ENCODE measurements at regions not wholly inside any gene's neighbourhood (a gene's known extent, or its start where the extent isn't known, plus 50 kb on each side); places are given as distances from the start of the nearest gene placed in this dataset.
A peak's percentile ranks its signal among the peaks of the same experiment; 100 is the strongest.

DNA sequence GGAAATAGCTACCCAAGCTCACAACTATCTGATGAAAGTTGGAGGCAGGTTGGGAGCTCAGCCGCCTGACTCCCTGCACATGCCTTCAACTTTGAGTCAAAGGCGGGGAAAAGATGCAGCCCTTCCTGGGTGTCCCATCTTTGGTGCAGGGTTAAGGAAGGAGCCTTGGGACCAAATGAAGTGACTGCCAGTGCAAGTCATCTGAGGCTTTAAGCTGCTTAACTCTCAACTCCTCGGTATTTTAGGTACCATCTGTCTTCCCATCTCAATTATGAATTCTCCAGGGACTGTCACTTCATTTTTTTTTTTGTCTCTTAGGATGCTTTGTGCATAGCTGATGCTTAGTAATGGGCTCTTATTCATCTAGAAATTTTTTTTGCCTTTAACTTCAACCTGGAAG is 408.8 kb upstream of the C2CD4B start:
- no peak for DNase-seq (ENCODE audit: low spot score)

DNA sequence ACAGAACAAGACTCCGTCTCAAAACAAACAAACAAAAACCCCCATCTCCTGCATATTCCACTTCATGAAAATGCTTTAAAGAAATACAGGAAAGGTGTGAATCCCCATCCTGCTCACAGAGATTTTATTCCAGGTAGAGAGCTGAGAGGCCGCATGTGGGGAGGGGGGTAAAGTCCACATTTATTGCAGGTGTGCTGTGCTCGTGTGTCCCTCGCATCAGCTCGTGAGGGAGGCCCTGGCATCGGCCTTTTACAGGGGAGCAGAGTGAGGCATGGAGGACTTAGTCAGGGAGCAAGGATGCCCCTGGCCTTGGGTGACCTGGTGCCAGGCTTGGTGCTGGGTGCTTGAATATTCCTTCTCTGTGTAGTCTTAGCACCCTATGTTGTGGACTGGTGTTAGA is 413.5 kb upstream of the C2CD4B start:
- no peak for DNase-seq (ENCODE audit: low spot score)

DNA sequence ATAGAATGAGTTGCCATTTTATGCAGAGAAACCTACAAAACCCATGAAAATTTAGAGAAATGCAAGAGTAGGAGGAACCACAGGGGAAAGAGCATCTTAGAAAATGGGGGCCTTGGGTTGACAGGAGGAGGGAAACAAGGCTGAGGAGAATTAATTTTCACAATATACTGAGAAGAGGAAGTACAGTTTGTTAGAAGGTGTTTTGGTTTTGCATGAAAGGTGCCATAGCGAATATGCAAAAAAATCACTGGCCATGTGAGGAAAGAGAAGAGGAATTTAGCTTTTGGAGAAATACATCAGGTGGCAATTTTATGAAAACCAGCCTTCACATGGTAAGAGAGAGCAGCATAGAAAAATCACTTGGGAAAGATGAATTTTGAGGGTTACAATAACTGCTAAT is 413.9 kb upstream of the C2CD4B start:
- no peak for DNase-seq (ENCODE audit: low spot score)

DNA sequence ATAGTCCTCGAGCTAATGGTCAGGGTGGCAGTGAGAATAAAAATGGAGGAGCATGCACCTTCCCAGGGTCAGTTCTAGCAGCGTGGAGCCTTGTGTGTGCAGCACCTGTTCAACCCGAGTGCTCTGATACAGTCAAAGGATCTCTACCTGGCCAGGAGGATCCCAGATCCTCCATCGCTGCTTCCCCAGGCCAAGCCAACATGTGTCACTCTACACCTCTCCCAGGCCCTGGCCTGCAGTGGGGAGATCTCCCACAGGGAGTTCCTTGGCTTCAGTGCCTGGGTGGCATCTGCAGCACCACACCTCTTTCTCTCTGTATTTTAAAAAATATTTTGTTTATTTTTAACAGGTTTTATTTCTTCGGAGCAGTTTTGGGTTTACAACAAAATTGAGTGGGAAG is 414.8 kb upstream of the C2CD4B start:
- no peak for DNase-seq (ENCODE audit: low spot score)

DNA sequence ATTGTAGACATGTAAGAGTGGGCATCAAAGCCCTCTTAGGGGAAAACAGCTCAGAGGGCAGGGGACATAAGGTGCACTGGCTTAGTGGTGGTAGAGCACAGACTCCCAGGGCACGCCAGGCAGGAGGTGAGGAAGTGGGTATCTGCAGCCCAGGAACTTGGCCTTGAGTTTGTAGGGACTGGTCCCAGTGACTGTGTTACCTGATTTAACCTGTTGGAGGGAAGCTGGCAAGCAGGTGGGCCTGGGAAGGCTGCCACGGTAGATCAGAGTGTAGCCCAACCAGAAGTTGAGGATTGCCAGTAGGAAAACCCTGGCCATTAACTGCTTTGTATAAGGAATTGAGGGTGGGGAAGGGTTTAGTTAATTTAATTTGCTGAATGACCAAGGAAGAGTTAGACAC is 417.5 kb upstream of the C2CD4B start:
- no peak for DNase-seq (ENCODE audit: low spot score)

DNA sequence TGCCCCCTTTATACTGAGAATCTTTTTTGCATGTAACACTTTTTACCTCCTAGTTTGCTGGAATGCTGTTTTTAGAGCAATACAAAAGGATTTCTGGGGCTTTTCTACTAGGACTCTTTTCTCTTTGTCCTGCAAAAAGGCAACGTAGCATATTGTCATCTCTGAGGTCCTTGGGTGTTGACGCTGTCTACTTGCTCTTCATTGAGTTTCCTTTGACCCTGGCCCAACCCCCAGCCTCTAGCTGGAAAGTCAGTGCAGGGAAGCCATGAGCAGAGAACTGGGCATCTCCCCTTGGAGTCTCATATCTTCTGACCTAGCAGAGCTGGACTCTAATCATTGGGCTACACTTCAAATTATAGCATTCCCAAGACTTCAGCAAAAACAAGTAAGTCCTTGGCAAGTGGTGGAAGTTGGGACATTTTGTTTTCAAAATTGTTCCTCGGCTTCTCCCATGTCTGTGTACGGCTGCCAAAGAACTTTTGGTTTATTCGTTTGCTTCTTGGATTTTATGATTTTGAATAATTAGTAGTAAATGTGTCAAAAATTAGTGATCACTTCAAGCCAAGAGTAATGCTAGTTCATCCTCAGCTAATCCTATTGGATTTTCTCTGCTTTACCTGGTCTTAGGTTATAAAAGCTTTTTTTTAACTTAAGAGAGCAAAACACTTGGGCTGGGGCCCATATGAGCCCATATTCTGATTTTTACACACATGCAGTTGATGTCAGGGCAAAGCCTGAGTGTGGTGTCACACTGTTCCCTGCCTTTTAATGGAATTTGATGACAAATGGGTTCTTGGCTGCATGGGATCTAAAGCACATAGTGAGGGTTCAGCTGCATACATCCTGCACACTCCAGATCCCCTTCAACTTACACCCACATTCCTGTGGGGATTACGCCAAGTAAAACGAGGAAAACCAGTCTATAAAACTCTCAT is 419.5 kb upstream of the C2CD4B start:
- no peak for DNase-seq (ENCODE audit: low spot score)

DNA sequence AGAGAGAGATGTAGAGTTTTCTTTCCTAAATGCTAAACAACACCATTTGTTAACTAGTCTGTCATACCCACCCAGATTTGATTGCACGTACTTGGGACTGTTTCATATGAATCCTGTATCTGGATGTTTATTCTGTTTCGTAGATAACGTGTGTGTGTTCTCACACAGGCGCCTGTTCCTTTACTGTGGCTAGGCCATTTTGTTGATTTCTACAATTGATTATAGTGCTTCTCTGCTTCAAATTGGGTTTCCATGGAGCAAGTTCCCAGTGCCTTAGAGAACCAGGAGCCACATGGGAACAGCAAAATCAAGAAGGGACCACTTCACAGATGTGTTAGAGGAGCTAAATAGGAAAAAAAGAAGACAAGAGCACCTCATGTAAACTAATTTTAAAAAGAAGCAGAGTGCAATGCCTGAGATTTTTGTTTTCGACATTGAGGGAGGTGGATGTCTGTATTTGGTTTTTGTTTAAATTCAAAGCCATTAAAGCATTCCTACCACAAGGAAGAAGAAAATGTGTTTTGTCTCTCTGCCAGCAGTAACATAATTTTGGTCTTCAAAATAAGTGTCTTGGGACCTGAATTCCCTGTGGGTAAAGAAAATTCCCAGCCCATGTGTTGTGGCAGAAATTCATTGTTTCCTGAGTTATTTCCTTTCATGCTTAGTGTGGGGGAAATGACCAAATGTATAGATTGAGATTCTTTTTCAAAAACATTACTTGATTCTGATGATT is 424.0 kb upstream of the C2CD4B start:
- no peak for DNase-seq (ENCODE audit: low spot score)

DNA sequence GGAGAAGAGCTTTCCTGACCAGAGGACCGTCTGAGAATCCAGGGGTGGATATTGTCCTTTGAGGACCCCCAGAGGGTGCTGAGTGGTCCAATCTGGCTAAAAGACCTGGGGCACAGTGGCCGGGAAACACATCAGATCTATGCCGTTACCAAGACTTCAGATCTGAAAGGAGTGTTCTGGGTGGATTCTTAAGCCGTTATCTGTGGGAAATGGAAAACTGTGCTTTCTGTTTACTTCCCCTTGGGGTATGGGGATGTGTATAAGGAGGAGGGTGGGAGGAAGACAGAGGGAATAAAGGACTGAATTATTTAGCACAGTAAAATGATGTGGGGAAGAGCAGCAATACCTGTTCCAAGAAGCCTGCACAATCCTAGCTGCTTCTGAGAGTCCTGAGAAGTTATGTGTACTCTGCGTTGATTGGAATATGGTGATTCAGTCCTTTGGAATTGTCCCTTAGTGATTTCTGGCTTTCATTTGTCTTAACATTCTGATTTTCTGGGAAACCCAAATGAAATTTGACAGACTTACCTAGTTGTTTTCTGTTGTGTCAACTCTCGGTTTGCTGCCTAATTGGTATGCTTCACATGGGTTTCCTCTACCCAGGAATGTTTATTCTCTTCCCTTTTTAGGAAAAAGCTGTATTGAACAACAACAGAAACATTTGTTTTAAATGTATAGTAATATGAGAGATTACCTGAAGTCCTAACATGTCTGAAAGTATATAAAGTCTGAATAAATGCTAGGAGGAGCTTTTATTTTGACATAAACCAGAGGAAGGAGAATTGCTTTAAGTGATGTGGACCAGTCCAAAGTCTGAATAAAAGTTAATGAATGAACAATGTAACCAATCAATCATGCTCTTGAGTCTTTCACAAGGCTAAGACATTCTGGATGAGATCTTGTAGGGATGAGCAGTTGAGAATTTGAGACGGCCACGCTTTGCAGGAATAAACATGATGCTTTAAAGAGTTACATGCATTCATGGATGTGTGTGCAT is 427.1 kb upstream of the C2CD4B start:
- no peak for DNase-seq (ENCODE audit: low spot score)

DNA sequence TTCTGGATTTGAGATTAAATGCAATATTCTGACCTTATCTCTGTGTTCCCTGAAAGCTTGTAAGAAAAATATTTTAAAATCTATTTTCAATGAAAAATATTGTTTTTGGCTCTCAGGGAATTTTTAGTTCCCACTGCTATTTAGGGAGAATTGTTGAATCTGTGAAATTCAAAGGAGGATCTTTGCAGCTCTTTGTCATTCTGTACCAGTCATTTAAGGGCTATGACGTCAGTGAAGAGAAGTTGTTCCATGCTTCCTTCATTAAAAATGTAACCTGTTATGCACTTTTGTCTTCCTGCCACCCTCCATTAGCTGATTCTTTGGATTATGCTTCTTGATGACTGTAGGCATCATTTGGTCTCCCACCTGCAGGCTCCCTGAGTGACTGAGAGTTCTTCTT is 427.8 kb upstream of the C2CD4B start:
- no peak for DNase-seq (ENCODE audit: low spot score)

DNA sequence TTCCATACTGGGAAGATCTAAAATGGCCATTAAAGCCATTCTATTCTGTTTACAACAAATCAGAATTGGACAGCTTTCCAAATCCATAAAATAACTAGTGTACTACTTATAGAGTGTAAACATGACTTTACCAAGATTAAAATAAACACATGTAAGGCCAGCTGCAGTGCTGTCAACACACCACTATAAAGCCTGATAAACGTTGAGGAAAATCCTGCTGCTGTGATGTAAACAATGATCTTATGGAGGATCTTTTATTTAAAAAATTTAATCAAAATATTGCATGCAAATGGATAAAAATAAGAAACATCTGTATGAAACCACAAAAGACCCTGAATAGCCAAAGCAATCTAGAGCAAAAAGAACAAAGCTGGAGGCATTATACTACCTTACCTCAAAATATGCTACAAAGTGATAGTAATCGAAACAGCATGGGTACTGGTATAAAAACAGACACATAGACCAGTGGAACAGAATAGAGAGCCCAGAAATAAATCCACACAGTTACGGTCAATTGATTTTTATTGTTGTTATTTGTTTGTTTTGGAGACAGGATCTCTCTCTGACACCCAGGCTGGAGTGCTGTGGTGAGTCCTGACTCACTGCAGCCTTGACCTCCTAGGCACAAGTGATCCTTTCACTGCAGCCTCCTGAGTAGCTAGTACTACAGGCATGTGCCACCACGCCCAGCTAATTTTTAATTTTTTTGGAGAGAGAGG is 428.8 kb upstream of the C2CD4B start:
- no peak for DNase-seq (ENCODE audit: low spot score)

DNA sequence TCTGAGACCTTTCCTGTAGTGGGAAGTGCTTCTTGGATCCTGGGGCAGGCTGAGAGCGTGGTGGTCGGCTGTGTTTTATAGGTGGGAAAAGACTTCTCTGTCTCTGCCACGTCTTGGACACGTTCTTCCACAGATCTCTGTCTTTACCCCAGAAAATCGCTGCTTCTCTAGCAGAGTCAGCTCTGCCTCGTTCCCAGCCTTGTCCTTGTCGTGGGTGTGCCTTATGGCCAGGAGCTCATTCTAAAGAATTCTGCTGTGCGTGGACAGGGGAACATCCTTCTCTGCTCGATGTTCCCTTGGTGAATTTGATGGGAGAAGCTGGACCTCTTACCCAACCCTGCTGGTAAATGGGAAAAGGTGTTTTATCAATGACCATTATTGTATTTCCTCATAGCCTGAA is 433.1 kb upstream of the C2CD4B start:
- DNase-seq (ENCODE audit: low spot score) = no peak

DNA sequence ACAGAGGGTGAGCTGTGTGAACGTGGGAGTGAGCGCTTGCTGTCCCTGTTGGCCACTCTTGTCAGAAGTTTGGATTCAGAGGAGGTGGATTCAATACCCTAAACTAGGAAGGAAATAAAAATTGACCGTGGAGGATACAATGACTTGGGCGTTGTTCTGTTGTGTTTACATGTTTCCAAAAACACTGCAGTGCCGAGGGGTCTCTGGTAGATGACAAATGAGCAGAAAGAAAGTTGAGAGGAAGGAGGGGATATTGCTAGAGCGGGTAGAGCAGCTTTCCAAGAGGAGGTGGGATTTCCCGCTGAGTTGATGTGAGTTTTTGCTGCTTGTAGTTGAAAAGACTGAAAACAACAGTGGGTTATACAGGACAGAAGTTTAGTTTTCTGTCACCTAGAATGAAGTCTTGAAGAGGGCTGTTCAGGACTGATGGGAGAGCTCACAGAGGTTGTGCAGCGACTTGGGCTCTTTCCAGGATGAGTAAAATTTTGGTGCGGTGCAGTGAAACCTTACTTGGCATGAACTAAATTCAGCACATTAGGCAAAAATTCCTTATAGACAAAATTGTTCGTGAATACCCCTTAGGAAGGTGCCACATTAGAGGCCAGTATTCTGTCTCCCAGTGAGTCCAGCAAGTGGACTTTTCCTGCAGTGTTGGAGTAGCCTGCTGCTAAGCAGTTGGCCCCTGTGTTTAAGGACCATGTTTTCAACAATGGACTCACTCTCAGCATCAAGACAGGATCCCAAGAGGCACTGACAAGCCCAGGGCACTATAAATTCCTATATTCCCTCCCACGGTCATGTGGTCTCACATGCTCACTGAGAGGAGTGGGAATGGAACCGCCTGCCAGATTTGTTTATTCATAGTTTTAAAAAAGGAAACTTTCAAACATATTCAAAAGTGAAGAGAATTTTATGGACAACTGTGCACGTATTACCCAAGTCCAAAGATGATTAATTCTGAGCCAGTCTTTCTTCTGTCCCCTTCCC is 435.0 kb upstream of the C2CD4B start:
- no peak for DNase-seq (ENCODE audit: low spot score)

DNA sequence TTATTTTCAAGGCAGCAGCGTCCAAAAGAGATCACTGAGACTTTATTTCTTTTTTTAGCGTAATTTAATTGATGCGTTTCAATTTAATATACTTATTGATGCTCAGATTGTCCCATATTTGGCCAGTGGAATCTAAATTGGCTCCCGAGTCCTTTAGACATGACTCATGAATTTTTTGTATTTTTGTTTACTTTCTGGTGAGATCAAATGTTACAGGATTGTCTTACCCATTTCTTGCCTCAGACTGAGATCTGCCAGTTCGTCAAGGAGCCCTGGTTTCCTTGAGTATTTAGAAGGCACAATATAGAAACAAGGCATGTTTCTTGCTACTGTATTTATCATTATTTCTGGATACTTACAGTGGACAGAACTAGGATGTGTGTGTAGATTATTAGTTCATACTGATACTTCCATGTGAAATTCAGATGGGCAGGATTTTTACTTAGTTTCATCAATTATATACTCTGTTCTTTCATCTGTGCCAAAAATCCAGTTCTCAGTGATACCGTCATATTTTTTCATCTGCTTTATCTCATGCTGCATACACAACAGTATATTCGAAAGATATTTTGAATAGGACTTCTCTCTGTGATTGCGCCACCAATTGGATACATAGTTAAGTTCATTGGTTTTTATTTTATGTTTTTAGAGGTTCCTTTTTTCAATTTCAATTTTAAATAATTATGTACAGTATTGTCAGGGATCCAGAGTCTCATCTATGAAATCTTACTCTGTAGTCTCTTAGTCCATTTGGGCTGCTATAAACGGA is 436.9 kb upstream of the C2CD4B start:
- DNase-seq (ENCODE audit: low spot score) = peak; percentile 48

DNA sequence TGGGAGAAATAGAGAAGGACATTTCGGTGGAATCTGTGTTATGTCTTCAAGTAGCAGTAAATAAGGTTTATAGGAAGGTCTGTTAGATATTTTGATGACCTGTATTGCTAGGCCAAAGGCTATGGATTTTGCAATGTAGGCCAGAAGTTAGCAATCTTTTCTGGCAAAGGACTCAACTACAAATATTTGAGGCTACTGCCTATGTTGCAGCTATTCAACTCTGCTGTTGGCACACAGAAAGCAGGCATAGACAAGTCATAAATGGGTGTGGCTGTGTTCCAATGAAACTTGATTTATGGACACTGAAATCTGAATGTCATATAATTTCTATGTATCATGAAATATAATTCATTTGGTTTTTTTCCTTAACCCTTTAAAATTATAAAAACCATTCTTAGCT is 438.7 kb upstream of the C2CD4B start:
- DNase-seq (ENCODE audit: low spot score) = peak; percentile 86

DNA sequence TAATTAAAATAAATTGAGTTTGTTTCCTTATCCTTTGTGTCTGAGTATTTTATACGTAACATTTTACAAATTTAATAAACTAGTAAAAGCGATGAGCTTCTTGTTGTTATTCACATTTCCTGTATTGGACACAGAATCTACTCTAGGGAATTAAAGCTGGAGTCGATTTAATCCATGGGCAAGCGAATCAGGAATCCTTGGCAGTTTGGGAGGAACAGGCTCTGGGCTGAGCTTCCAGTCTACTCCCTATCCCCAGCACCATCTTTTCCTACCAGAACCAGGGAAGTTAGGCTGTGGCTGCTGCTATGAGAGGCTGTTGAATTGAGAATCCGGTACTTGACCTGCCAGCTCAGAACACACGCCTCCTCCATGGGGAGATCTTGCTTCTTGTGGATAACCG is 437.3 kb upstream of the TPM1 start:
- DNase-seq (ENCODE audit: low spot score) = no peak

DNA sequence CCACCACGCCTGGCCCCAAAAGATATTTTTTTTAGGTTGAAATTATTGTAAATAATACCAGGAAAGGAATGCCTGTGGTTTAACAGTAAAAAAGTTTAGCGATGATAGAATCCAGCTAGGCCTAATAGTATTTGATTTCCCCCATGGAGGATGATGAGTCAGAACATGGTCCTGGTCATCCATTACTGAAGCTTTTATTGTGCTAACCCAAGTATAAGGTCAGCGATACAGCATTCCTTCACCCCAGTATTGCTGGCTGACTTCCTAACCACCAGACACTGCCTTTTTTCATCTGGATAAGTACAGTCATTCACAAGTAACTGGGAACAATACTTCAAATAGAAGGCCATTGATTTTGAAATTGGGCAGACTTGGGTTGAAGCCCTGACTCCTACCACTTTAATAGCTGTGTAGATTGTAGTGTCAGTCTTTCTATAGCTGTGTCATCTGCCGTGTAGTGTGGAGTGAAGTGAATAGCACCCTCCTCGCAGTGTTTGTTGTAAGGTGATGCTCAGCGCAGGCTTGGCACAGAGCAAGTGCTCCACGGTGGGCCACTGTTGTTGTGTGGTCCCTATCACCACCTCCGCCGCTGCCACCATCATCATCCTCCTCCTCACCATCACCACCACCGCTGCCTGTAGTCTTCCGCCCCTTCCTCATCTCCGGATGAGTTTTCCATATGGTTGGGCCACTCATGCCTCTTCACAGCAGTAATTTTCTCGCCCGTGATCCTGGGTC is 436.0 kb upstream of the TPM1 start:
- DNase-seq (ENCODE audit: low spot score) = peak; percentile 82

DNA sequence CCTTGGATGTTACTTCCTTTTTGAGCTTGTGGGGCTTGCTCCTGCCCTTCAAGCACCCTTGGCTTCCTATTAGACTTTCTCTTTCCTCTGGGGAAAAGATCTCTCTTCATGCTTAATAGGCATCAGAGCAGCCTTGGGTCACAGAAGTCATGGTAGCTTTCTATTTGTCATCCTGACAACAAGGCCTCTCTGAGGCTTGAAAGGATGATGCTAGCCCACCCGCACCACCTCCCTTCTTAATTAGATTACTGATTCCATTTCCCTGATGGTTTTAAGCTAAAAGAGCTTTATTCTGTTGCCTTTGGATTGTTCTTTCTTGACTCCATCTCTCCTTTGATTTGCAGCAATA is 435.5 kb upstream of the TPM1 start:
- DNase-seq (ENCODE audit: low spot score) = no peak

DNA sequence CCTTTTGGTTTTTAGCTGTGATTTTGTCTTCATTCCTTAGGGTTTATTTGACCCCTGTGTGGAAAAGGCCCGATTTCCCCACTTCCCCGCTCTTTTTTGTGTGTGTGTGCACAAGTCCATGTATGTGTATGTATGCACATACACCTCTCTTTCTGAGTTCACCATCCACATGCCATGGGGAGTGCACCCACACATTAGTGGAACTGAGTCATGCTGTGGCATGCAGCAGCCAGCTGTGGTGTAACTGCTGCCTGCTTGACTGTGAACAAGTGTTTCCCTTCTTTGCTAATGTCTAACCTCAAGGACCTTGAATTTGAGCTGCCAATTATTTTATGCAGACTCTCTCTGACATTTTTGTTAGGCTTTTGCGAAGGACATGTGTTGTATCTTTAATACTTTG is 434.9 kb upstream of the TPM1 start:
- no peak for DNase-seq (ENCODE audit: low spot score)

DNA sequence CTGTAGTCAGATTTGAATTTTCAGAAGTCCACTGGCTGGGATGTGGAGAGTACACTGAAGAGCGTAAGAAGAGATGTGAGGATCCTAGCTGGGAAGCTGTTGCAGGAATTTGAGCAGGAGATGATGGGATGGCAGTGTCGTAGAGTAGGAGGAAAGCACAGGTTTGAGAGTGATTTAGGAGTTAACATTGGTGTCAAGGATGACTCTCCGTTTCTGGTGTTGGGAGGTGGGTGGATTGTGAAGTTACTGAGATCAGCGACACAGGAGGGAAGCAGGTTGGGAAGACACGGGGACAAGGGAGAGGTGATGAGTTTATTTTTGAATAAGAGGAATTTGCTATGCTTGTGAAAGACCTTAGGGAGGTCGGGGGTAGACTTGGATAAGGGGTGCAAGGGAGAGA is 434.2 kb upstream of the TPM1 start:
- DNase-seq (ENCODE audit: low spot score) = no peak
